Transverse colon (tissue), 3 donors: ENCODE measurements at regions not wholly inside any gene's neighbourhood (a gene's known extent, or its start where the extent isn't known, plus 50 kb on each side); places are given as distances from the start of the nearest gene placed in this dataset.

ENCODE experiments used
- CTCF ChIP-seq, 5 experiments: fragments of 200-600 bp in 3 of 5; fragments of 450-650 bp in 2 of 5; sonication (generic) in 3 of 5; IDR thresholded peaks; 1 replicate in 2 of 5; 2 replicates in 3 of 5; pipeline ENCODE4 v1.5.1; 2016 to 2017; ENCODE audit warnings: antibody characterized with exemption in 5 of 5, inconsistent platforms in 3 of 5, mild to moderate bottlenecking in 2 of 5, moderate library complexity in 1 of 5
- EP300 ChIP-seq: sonication (generic); formaldehyde crosslinking; IDR thresholded peaks from one replicate; pipeline ENCODE4 v1.6.1; 2017; ENCODE audit warnings: antibody characterized with exemption, low read depth
- POLR2A ChIP-seq: fragments of 450-650 bp; IDR thresholded peaks from one replicate; pipeline ENCODE4 v1.6.1; 2016; ENCODE audit warnings: antibody characterized with exemption, mild to moderate bottlenecking, moderate library complexity

DNA sequence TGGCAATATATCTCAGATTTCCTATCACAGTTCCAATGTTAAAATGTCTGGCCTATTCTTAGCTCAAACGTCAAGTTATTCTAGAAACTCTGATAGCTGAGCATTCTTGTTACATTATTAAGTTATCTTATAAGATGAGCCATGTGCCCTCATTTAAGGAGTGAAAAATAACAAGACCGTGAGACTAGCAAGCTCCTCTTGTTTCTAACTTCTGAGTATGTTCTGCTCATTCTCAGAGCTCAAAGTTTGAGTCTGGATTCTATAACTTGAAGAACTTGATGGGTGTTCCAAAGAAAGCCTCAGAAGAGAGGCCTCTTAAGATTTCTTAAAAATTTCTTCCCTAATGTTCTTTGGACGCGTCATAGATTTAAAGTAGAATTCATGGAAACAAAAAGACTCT is 215.2 kb downstream of the HTR7 start:
- TF ChIP-seq POLR2A, result no peak
- no peak for TF ChIP-seq CTCF (IDR thresholded peaks at IDR 0.05)
- no peak for TF ChIP-seq EP300
